Lung (tissue), 11 donors: ENCODE measurements at regions not wholly inside any gene's neighbourhood (a gene's known extent, or its start where the extent isn't known, plus 50 kb on each side); places are given as distances from the start of the nearest gene placed in this dataset.

Experiments used
- ATAC-seq: fragments of 200-7000 bp; cut with Tn5 transposase; one replicate; pipeline ENCODE4 v1.9.1; 2020; ENCODE audit warnings: moderate number of reproducible peaks; ENCODE audit not compliant: insufficient read depth, low FRiP score
- DNase-seq, 3 donors: peaks; one replicate each; pipeline ENCODE4 v3.0.0-alpha.2; 2013 to 2017
- H3K27ac ChIP-seq, 2 donors: one replicate each; pipeline ENCODE4 v1.5.1; 2013; ENCODE audit warnings: mild to moderate bottlenecking in 2 of 2, moderate library complexity in 2 of 2, control low read depth in 1 of 2, inconsistent platforms in 1 of 2, low read depth in 1 of 2, low read length in 1 of 2
- H3K27me3 ChIP-seq, 3 donors: one replicate each; pipeline ENCODE4 v1.5.1; 2013; ENCODE audit warnings: low read length in 2 of 3; ENCODE audit not compliant: control insufficient read depth in 3 of 3, insufficient read depth in 3 of 3
- H3K36me3 ChIP-seq, 4 donors: one replicate each; pipeline ENCODE4 v1.5.1; 2013; ENCODE audit warnings: low read length in 4 of 4, mild to moderate bottlenecking in 1 of 4, moderate library complexity in 1 of 4; ENCODE audit not compliant: control insufficient read depth in 4 of 4, insufficient read depth in 4 of 4
- H3K4me1 ChIP-seq, 5 donors: one replicate each; pipeline ENCODE4 v1.5.1; 2013; ENCODE audit warnings: low read length in 5 of 5, mild to moderate bottlenecking in 2 of 5, moderate library complexity in 1 of 5; ENCODE audit not compliant: control insufficient read depth in 5 of 5, insufficient read depth in 5 of 5
- H3K4me3 ChIP-seq: one replicate; pipeline ENCODE4 v1.5.1; 2013; ENCODE audit warnings: mild to moderate bottlenecking, control low read depth, moderate library complexity
- H3K9ac ChIP-seq, 2 donors: one replicate each; pipeline ENCODE4 v1.5.1; 2013; ENCODE audit warnings: low read length in 2 of 2, control low read depth in 1 of 2; ENCODE audit not compliant: insufficient read depth in 1 of 2
- H3K9me3 ChIP-seq, 4 donors: one replicate each; pipeline ENCODE4 v1.5.1; 2013; ENCODE audit warnings: low read length in 3 of 4, mild to moderate bottlenecking in 1 of 4, moderate library complexity in 1 of 4; ENCODE audit not compliant: control insufficient read depth in 4 of 4, insufficient read depth in 3 of 4
- WGBS, 2 donors: extraction: QIAGEN DNeasy Blood & Tissue Kit; methylation state at CpG; one replicate each; pipeline ENCODE4 v1.1.7; 2013; 5-methylcytosine and 5-hydroxymethylcytosine counted together
- TF ChIP-seq, protein P1 (sequence below): IDR thresholded peaks from 2 replicates; pipeline ENCODE4 v1.5.1; 2012; ENCODE audit warnings: mild to moderate bottlenecking; ENCODE audit errors: control extremely low read depth, extremely low read depth
- donor health status: control.
- donor health status: control.
- donor health status: Bipolar disorder and iron deficiency.
- donor health status: healthy.
- donor health status: DM: yes; HTN: yes; CAD: no.

DNA sequence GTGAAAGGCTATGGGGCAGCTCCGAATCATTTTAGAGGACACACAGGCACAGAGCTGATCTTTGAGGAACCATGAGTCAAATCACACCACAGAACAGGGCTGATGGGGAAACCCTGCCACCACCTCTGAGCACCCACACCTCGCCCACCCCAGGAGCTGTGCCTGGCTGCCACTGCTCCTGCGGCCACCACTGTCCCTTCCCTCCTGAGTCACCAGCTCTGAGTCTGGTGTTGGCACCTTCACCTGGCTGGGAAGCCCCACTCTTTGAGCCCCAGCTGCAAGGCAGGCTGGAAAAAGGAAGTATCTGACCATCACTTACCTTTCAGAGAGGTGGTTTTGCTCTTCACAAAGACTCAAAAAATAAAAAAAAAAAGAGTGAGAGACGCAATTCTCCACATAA lies 63.6 kb upstream of the MEF2A start:
- DNase-seq: no peak

DNA sequence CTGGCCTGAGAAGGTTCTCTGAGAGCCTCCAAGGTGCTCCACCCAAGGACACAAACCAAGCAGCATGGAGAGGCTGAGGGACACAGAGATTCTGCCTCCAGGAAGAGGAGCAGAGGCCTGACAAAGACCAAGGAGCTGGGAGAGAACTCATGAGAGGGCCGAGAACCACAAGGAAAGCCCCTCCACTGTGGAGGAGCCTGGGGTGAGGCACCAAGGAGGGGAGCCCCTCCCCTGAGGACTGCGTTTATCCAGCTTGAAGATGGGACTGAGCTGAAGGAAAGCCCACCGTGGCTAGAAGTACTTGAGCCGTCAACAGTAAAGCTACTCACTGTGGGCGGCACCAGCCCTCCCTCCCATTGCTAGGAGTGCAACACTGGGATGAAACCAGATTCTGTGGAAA lies 63.1 kb upstream of the MEF2A start:
- H3K4me1 ChIP-seq: peaks cover 0 to 16% (median 6%) of the 10 kb centered on the region in 5 donors
- ATAC-seq (no peak), DNase-seq (no peak)
- TF ChIP-seq, protein P1, sequence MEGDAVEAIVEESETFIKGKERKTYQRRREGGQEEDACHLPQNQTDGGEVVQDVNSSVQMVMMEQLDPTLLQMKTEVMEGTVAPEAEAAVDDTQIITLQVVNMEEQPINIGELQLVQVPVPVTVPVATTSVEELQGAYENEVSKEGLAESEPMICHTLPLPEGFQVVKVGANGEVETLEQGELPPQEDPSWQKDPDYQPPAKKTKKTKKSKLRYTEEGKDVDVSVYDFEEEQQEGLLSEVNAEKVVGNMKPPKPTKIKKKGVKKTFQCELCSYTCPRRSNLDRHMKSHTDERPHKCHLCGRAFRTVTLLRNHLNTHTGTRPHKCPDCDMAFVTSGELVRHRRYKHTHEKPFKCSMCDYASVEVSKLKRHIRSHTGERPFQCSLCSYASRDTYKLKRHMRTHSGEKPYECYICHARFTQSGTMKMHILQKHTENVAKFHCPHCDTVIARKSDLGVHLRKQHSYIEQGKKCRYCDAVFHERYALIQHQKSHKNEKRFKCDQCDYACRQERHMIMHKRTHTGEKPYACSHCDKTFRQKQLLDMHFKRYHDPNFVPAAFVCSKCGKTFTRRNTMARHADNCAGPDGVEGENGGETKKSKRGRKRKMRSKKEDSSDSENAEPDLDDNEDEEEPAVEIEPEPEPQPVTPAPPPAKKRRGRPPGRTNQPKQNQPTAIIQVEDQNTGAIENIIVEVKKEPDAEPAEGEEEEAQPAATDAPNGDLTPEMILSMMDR: no peak
- no peak overlapping the region for H3K27ac ChIP-seq
- no peaks in the 10 kb centered on the region for H3K27me3 ChIP-seq
- peaks cover 0 to 4% (median 0%) of the 10 kb centered on the region in 4 donors for H3K9me3 ChIP-seq
- H3K4me3 ChIP-seq: no peak overlapping the region
- no peak overlapping the region for H3K9ac ChIP-seq
- H3K36me3 ChIP-seq: no peaks in the 10 kb centered on the region
- 90 to 95% methylated on average over 5 of the region's 5 CpGs for WGBS, 2 donors

More for the DNA sequence above, 63.6 kb upstream of the MEF2A start:
- H3K27me3 ChIP-seq: no peaks in the 10 kb centered on the region
- peaks cover 0 to 12% (median 5%) of the 10 kb centered on the region in 5 donors for H3K4me1 ChIP-seq
- no peaks in the 10 kb centered on the region for H3K36me3 ChIP-seq
- H3K4me3 ChIP-seq: no peak overlapping the region
- no peak overlapping the region for H3K27ac ChIP-seq
- 73 to 82% methylated on average over 4 of the region's 4 CpGs for WGBS, 2 donors
- H3K9me3 ChIP-seq: peaks cover 0 to 4% (median 0%) of the 10 kb centered on the region in 4 donors
- TF ChIP-seq, protein P1: no peak
- no peak overlapping the region for H3K9ac ChIP-seq
- ATAC-seq: no peak

DNA sequence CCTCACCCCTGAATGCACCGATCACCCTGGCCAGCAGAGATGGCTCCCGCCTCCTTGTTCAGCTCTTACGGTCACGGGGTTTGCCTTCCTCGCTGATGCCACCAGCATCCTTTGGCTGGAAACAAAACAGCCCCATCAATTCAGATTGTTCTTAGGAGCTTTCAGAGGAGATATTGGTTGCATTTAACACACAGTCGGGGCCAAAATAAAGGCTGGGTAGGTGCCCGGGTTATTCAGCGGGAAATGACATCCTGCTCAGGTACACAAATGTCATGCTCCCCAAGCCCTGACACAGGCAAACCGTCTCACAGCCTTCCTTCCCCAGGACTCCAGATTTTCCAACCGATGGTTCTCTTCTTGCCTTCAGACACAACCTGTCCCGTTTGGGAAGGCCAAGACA lies 62.4 kb upstream of the MEF2A start:
- peaks cover 0 to 24% (median 11%) of the 10 kb centered on the region in 5 donors for H3K4me1 ChIP-seq
- no peaks in the 10 kb centered on the region for H3K36me3 ChIP-seq
- ATAC-seq (no peak), DNase-seq (no peak)
- H3K9ac ChIP-seq: no peak overlapping the region
- TF ChIP-seq, protein P1: no peak
- no peak overlapping the region for H3K4me3 ChIP-seq
- no peak overlapping the region for H3K27ac ChIP-seq
- H3K27me3 ChIP-seq: no peaks in the 10 kb centered on the region
- WGBS, 2 donors: 80 to 81% methylated on average over 11 of the region's 11 CpGs
- H3K9me3 ChIP-seq: peaks cover 0 to 4% (median 0%) of the 10 kb centered on the region in 4 donors

DNA sequence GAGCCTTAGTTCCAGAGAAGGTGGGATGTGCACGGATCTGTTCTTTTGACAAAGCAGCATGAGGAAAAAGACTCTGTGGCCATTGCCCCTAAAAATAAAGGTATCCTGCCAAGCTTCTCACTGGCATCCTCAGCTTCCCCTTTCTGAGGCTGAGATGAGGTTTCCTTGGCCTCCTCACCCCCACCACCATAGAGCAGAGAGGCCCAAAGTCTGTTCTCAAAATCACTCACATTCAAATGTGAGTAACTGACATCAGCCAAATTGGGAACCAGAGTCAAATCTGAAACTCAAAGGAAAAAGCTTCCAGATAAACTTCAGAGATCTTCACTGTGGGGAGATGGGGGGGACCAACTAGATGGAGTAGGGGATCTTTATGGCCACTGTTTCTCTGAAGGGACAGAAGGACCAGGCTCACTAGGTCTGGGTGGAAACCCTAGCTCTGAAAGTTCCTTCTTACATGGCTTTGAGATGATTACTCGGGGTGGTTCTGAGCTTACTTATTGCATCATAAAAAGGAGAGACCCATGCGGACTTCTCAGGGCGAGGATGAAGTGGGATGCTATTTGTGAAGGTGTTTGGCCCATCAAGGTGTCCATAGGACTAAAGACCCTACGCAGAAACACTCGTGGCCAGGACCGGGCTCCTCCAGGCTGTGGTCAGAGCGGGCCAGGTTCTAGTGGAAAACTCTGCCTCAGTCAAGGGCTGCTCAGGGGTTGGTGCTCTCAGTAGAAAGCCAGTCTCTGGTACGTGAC lies 61.5 kb upstream of the MEF2A start:
- DNase-seq (no peak), ATAC-seq (no peak)
- no peaks in the 10 kb centered on the region for H3K36me3 ChIP-seq
- H3K27ac ChIP-seq: no peak overlapping the region
- peaks cover 0 to 4% (median 0%) of the 10 kb centered on the region in 4 donors for H3K9me3 ChIP-seq
- WGBS, 2 donors: 72 to 81% methylated on average over 9 of the region's 9 CpGs
- H3K27me3 ChIP-seq: no peaks in the 10 kb centered on the region
- no peak overlapping the region for H3K9ac ChIP-seq
- H3K4me1 ChIP-seq: peaks cover 0 to 26% (median 13%) of the 10 kb centered on the region in 5 donors
- H3K4me3 ChIP-seq: no peak overlapping the region
- TF ChIP-seq, protein P1: no peak
